ENCODE measurements at regions not wholly inside any gene's neighbourhood (a gene's known extent, or its start where the extent isn't known, plus 50 kb on each side); places are given as distances from the start of the nearest gene placed in this dataset.
A peak's percentile ranks its signal among the peaks of the same experiment; 100 is the strongest.

DNA sequence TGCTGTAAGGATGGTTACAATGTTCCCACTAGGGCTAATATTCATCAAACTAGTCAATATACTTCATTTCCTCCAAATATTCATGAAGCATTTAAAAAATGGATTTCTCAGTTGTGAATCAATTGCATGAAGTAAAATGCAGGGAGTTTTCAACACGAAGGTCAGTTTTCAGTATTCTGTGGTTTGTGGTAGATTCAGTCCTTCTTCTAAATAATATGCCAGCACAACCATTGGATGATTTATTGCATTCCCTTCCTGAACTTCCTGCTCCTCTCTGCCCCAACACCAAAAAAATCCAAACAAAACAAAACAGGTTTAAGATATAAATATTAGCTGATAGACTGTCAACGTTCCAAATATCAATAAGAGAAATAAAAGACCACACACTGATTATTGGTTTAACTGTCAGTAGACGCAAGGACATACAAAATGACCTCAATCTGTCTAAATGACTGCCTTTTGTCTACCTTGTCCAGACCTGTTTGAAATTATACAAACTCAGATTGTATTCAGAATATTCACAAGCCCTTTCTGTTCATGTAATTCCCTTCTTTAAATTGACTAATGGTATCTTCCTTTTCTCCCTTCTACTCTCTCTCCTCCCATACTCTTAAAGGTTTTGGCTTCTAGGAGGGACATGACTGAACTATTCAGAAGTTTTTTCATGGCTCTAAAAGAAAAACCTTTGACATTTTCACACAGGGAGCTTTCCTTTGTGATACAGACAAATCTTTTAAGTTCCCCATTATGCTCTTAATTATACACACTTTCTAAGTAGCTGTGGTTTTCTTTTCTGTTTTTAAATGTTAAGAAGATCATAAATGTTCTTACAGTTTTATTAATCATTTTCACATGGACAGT, 92.6 kb upstream of the STT3B start:
- no peaks in the 10 kb centered on the region for H3K27me3 ChIP-seq
- H3K4me3 ChIP-seq, result no peak overlapping the region
- H3K79me2 ChIP-seq (ENCODE audit: low read depth), result no peaks in the 10 kb centered on the region
- Mint-ChIP-seq H3K9me3 (peaks cover 12% of the 10 kb centered on the region), H3K4me3 (no peak overlapping the region), H3K36me3 (peaks cover under 1% of the 10 kb centered on the region), H3K27ac (no peak overlapping the region), H3K4me1 (peaks cover 32% of the 10 kb centered on the region), H3K27me3 (ENCODE audit: insufficient read depth, low read depth) (no peaks in the 10 kb centered on the region)
- no peaks in the 10 kb centered on the region for H4K20me1 ChIP-seq (ENCODE audit: low read depth)
- peak overlapping the region; percentile 26 for H2AFZ ChIP-seq (replicated peaks)
- no peak for DNase-seq (ENCODE audit: low spot score)
- H3K4me2 ChIP-seq, result peak overlapping the region; percentile 29
- TF ChIP-seq, protein P1, sequence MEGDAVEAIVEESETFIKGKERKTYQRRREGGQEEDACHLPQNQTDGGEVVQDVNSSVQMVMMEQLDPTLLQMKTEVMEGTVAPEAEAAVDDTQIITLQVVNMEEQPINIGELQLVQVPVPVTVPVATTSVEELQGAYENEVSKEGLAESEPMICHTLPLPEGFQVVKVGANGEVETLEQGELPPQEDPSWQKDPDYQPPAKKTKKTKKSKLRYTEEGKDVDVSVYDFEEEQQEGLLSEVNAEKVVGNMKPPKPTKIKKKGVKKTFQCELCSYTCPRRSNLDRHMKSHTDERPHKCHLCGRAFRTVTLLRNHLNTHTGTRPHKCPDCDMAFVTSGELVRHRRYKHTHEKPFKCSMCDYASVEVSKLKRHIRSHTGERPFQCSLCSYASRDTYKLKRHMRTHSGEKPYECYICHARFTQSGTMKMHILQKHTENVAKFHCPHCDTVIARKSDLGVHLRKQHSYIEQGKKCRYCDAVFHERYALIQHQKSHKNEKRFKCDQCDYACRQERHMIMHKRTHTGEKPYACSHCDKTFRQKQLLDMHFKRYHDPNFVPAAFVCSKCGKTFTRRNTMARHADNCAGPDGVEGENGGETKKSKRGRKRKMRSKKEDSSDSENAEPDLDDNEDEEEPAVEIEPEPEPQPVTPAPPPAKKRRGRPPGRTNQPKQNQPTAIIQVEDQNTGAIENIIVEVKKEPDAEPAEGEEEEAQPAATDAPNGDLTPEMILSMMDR (IDR thresholded peaks at IDR 0.05), result no peak
- TF ChIP-seq EZH2phosphoT487 (IDR thresholded peaks at IDR 0.05) (no peak), EZH2 (IDR thresholded peaks at IDR 0.05) (no peak)
- no peaks in the 10 kb centered on the region for H3K36me3 ChIP-seq
- H3K27ac ChIP-seq, result no peak overlapping the region
- peaks cover 23% of the 10 kb centered on the region for H3K4me1 ChIP-seq
- H3K9ac ChIP-seq, result no peak overlapping the region
- no peaks in the 10 kb centered on the region for H3F3A ChIP-seq (ENCODE audit: low read depth)
- no peaks in the 10 kb centered on the region for H3K9me3 ChIP-seq (ENCODE audit: low read depth)

DNA sequence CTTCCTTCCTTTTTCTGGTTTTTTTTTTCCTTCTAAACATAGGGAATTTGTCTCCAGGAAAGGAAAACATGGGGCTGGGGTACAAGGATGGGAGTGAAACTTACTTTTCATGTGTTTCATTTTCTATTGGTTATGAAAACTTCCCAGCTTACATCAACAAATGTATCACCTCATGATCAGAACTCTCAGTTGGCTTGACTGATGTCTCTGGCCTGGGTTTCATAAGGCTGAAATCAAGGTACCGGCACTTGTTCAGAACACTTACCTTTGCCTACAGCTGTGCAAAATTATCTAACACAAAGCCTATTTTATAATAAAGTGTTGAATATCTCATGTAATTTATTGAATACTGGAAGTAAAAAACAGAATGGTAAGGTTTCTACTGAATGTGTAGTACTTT, 91.8 kb upstream of the STT3B start:
- H3K27ac ChIP-seq, result no peak overlapping the region
- TF ChIP-seq EZH2 (IDR thresholded peaks at IDR 0.05) (no peak), EZH2phosphoT487 (IDR thresholded peaks at IDR 0.05) (no peak)
- TF ChIP-seq, protein P1 (IDR thresholded peaks at IDR 0.05), result no peak
- H3K9me3 ChIP-seq (ENCODE audit: low read depth), result no peaks in the 10 kb centered on the region
- H3K9ac ChIP-seq, result no peak overlapping the region
- Mint-ChIP-seq H3K9me3 (peaks cover 9% of the 10 kb centered on the region), H3K27ac (no peak overlapping the region), H3K27me3 (ENCODE audit: insufficient read depth, low read depth) (no peaks in the 10 kb centered on the region), H3K4me1 (peaks cover 32% of the 10 kb centered on the region), H3K4me3 (no peak overlapping the region), H3K36me3 (no peaks in the 10 kb centered on the region)
- no peaks in the 10 kb centered on the region for H4K20me1 ChIP-seq (ENCODE audit: low read depth)
- no peaks in the 10 kb centered on the region for H3K27me3 ChIP-seq
- no peak overlapping the region for H3K4me2 ChIP-seq
- H3F3A ChIP-seq (ENCODE audit: low read depth), result no peaks in the 10 kb centered on the region
- H3K4me3 ChIP-seq, result no peak overlapping the region
- H3K36me3 ChIP-seq, result no peaks in the 10 kb centered on the region
- no peak for DNase-seq (ENCODE audit: low spot score)
- no peak overlapping the region for H2AFZ ChIP-seq (replicated peaks)
- H3K79me2 ChIP-seq (ENCODE audit: low read depth), result no peaks in the 10 kb centered on the region
- peaks cover 23% of the 10 kb centered on the region for H3K4me1 ChIP-seq

DNA sequence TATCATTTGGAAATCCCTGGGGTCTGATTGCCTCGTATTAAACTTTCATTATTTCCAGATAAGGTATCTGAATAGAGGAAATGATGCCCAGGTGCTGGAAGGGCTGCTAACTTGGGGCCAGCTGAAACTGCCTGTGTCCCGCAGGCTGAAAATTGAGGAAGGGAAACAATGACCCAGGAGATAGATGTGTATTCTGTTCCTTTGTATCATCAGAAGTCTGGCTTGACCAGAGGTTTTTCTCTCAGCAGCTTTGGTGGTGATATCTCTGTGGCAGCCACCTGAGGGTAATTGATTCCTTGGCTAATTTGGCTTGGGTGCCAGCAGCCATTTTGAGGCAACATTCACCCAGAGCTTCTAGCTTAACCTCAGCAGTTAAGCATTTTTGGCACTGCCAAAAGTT, 90.0 kb upstream of the STT3B start:
- H3K4me1 Mint-ChIP-seq, result peaks cover 37% of the 10 kb centered on the region
- Histone ChIP-seq H3K4me2 (no peak overlapping the region), H3K27ac (no peak overlapping the region), H3K9ac (no peak overlapping the region), H3K4me1 (peaks cover 23% of the 10 kb centered on the region), H3K36me3 (no peaks in the 10 kb centered on the region), H3K9me3 (ENCODE audit: low read depth) (no peaks in the 10 kb centered on the region), H3K27me3 (no peaks in the 10 kb centered on the region), H3K4me3 (no peak overlapping the region), H3F3A (ENCODE audit: low read depth) (no peaks in the 10 kb centered on the region), H4K20me1 (ENCODE audit: low read depth) (no peaks in the 10 kb centered on the region), H3K79me2 (ENCODE audit: low read depth) (no peaks in the 10 kb centered on the region), H2AFZ (replicated peaks) (no peak overlapping the region)
- H3K27ac Mint-ChIP-seq, result no peak overlapping the region
- no peaks in the 10 kb centered on the region for H3K36me3 Mint-ChIP-seq
- no peak overlapping the region for H3K4me3 Mint-ChIP-seq
- H3K9me3 Mint-ChIP-seq, result peaks cover 2% of the 10 kb centered on the region
- H3K27me3 Mint-ChIP-seq (ENCODE audit: insufficient read depth, low read depth), result no peaks in the 10 kb centered on the region
- DNase-seq (ENCODE audit: low spot score), result no peak
- no peak for TF ChIP-seq EZH2phosphoT487 (IDR thresholded peaks at IDR 0.05)
- TF ChIP-seq, protein P1 (IDR thresholded peaks at IDR 0.05), result no peak
- TF ChIP-seq EZH2 (IDR thresholded peaks at IDR 0.05), result no peak

Measured in neural progenitor cell (in vitro differentiated cells).